HCT116 (cell line): ENCODE measurements at regions not wholly inside any gene's neighbourhood (a gene's known extent, or its start where the extent isn't known, plus 50 kb on each side); places are given as distances from the start of the nearest gene placed in this dataset.

Experiments
- ATAC-seq: fragments of 200-7000 bp; cut with Tn5 transposase; 2 replicates; pipeline ENCODE4 v1.9.1; 2020; ENCODE audit warnings: mild to moderate bottlenecking, moderate library complexity
- BruUV-seq: library from RNA; stranded (reverse); fragments of 400-500 nt; replicated peaks from 2 replicates; lab custom pipeline; 2021; lab: Mats Ljungman, UMichigan
- CTCF ChIA-PET: fragments of 300-600 bp; sonication (Branson Sonifier 250); formaldehyde crosslinking; loops from one replicate; lab custom pipeline; 2021; ENCODE audit warnings: antibody characterized with exemption; lab: Charles Lee
- POLR2A ChIA-PET: fragments of 300-600, 350-600 bp; sonication (Branson Sonifier 250); formaldehyde crosslinking; loops from one replicate; lab custom pipeline; 2021; ENCODE audit warnings: antibody characterized with exemption; lab: Charles Lee
- RAD21 ChIA-PET, 2 experiments: fragments of 300-600 bp; sonication (Branson Sonifier 250); formaldehyde crosslinking; loops; one replicate each; lab custom pipeline; 2023; ENCODE audit warnings: low total read pairs in 2 of 2; ENCODE audit not compliant: uncharacterized antibody in 2 of 2, unreplicated experiment in 2 of 2, low non-redundant PET in 1 of 2; lab: Charles Lee
- DNase-seq: peaks from one replicate; pipeline ENCODE4 v3.0.0-alpha.2; 2010; ENCODE audit warnings: low read depth, low spot score
- H2AFZ ChIP-seq: fragments of 200-600 bp; shearing (Covaris generic), sonication (generic); 2 replicates; pipeline ENCODE4 v1.6.1; 2017; ENCODE audit warnings: low read depth, mixed run types, mixed read lengths, antibody characterized with exemption, low read length; ENCODE audit not compliant: poor library complexity, severe bottlenecking
- H3K27ac ChIP-seq: 2 replicates; pipeline ENCODE4 v1.5.1; 2012; ENCODE audit warnings: low read depth, low read length
- H3K27me3 ChIP-seq: fragments of 200-600 bp; sonication (generic); 2 replicates; pipeline ENCODE4 v1.6.1; 2016; ENCODE audit warnings: mixed run types, low read length, mixed read lengths; ENCODE audit not compliant: insufficient read depth
- H3K36me3 ChIP-seq, 2 experiments: fragments of 200-500 bp in 1 of 2; fragments of 200-600 bp in 1 of 2; sonication (Bioruptor generic) in 1 of 2; sonication (generic) in 1 of 2; 2 replicates each; pipeline versions ENCODE4 v1.5.1 to v1.6.1; 2014 to 2016; ENCODE audit warnings: low read length in 2 of 2, inconsistent platforms in 1 of 2, mixed read lengths in 1 of 2, mixed run types in 1 of 2; ENCODE audit not compliant: insufficient read depth in 2 of 2, control insufficient read depth in 1 of 2
- H3K4me1 ChIP-seq, 2 experiments: fragments of 200-600 bp in 1 of 2; sonication (generic) in 1 of 2; 2 replicates each; pipeline versions ENCODE4 v1.5.1 to v1.6.1; 2012 to 2017; ENCODE audit warnings: low read length in 2 of 2, inconsistent platforms in 1 of 2, mild to moderate bottlenecking in 1 of 2, mixed read lengths in 1 of 2, mixed run types in 1 of 2, moderate library complexity in 1 of 2; ENCODE audit not compliant: insufficient read depth in 2 of 2, control insufficient read depth in 1 of 2
- H3K4me2 ChIP-seq: fragments of 200-600 bp; sonication (generic); 2 replicates; pipeline ENCODE4 v1.6.1; 2017; ENCODE audit warnings: mixed run types, low read length, mixed read lengths
- H3K4me3 ChIP-seq, 2 experiments: fragments of 200-600 bp in 1 of 2; sonication (generic) in 1 of 2; replicated peaks in 1 of 2; 2 replicates each; pipeline ENCODE4 v1.5.1; 2011 to 2016; ENCODE audit warnings: low read length in 2 of 2, control low read depth in 1 of 2, low read depth in 1 of 2, mild to moderate bottlenecking in 1 of 2, mixed read lengths in 1 of 2, mixed run types in 1 of 2
- H3K79me2 ChIP-seq: fragments of 200-600 bp; sonication (generic); 2 replicates; pipeline ENCODE4 v1.6.1; 2017; ENCODE audit warnings: mild to moderate bottlenecking, mixed run types, low read length, moderate library complexity, mixed read lengths; ENCODE audit not compliant: insufficient read depth
- H3K9ac ChIP-seq: fragments of 200-600 bp; sonication (generic); 2 replicates; pipeline ENCODE4 v1.6.1; 2016; ENCODE audit warnings: low read length, mixed read lengths
- H3K9me2 ChIP-seq: fragments of 200-600 bp; sonication (generic), shearing (Covaris generic); 2 replicates; pipeline ENCODE4 v1.6.1; 2017; ENCODE audit warnings: mixed run types, mild to moderate bottlenecking, moderate library complexity; ENCODE audit not compliant: insufficient read depth
- H3K9me3 ChIP-seq, 2 experiments: fragments of 200-500 bp in 1 of 2; fragments of 200-600 bp in 1 of 2; sonication (Bioruptor generic) in 1 of 2; sonication (generic) in 1 of 2; 2 replicates each; pipeline ENCODE4 v1.6.1; 2014 to 2017; ENCODE audit warnings: low read length in 2 of 2, mixed read lengths in 2 of 2, inconsistent platforms in 1 of 2, low read depth in 1 of 2, mild to moderate bottlenecking in 1 of 2, mixed run types in 1 of 2, moderate library complexity in 1 of 2; ENCODE audit not compliant: control insufficient read depth in 1 of 2, insufficient read depth in 1 of 2
- H4K20me1 ChIP-seq: fragments of 200-600 bp; sonication (generic), shearing (Covaris generic); 2 replicates; pipeline ENCODE4 v1.6.1; 2017; ENCODE audit warnings: mixed run types, mild to moderate bottlenecking, moderate library complexity; ENCODE audit not compliant: insufficient read depth
- ATF3 ChIP-seq: IDR thresholded peaks from 2 replicates; pipeline ENCODE4 v1.6.1; 2012
- CEBPB ChIP-seq: IDR thresholded peaks from 2 replicates; pipeline ENCODE4 v1.6.1; 2012; ENCODE audit warnings: low read depth
- CTCF ChIP-seq, 3 experiments: fragments of 200-600 bp in 1 of 3; sonication (generic) in 1 of 3; IDR thresholded peaks in 2 of 3; conservative IDR thresholded peaks in 1 of 3; 2 replicates each; pipeline ENCODE4 v1.5.1; 2012 to 2017; ENCODE audit warnings: low read depth in 2 of 3, low read length in 2 of 3, antibody characterized with exemption in 1 of 3, borderline replicate concordance in 1 of 3, control low read depth in 1 of 3, mild to moderate bottlenecking in 1 of 3, mixed read lengths in 1 of 3, mixed run types in 1 of 3, moderate library complexity in 1 of 3; ENCODE audit not compliant: insufficient read depth in 1 of 3
- EGR1 ChIP-seq: IDR thresholded peaks from 2 replicates; pipeline ENCODE4 v1.6.1; 2012; ENCODE audit warnings: low read depth
- ELF1 ChIP-seq: IDR thresholded peaks from 2 replicates; pipeline ENCODE4 v1.6.1; 2012; ENCODE audit warnings: low read depth, borderline replicate concordance
- EZH2phosphoT487 ChIP-seq: fragments of 200-600 bp; IDR thresholded peaks from 2 replicates; pipeline ENCODE4 v1.6.1; 2018; ENCODE audit warnings: antibody characterized with exemption, borderline replicate concordance
- FOSL1 ChIP-seq: IDR thresholded peaks from 2 replicates; pipeline ENCODE4 v1.6.1; 2012; ENCODE audit warnings: low read depth
- JUND ChIP-seq: IDR thresholded peaks from 2 replicates; pipeline ENCODE4 v1.6.1; 2012
- POLR2A ChIP-seq: IDR thresholded peaks from 2 replicates; pipeline ENCODE4 v1.7.0; 2011; ENCODE audit warnings: borderline replicate concordance; ENCODE audit not compliant: insufficient read depth, insufficient read length; ENCODE audit errors: extremely low read depth
- POLR2AphosphoS5 ChIP-seq: IDR thresholded peaks from 2 replicates; pipeline ENCODE4 v1.6.1; 2011; ENCODE audit warnings: mild to moderate bottlenecking, low read depth, low read length, moderate library complexity
- RAD21 ChIP-seq: IDR thresholded peaks from 2 replicates; pipeline ENCODE4 v1.6.1; 2012; ENCODE audit warnings: low read depth, mild to moderate bottlenecking
- SIN3A ChIP-seq: IDR thresholded peaks from 2 replicates; pipeline ENCODE4 v1.6.1; 2012; ENCODE audit warnings: low read depth
- SRF ChIP-seq: IDR thresholded peaks from 2 replicates; pipeline ENCODE4 v1.6.1; 2012; ENCODE audit warnings: low read depth
- YY1 ChIP-seq: IDR thresholded peaks from 2 replicates; pipeline ENCODE4 v1.6.1; 2011; ENCODE audit warnings: low read length, low read depth, moderate library complexity, mild to moderate bottlenecking; ENCODE audit not compliant: insufficient replicate concordance; ENCODE audit errors: extremely low read depth
- ZBTB33 ChIP-seq: IDR thresholded peaks from 2 replicates; pipeline ENCODE4 v1.6.1; 2011; ENCODE audit warnings: mild to moderate bottlenecking, low read length, moderate library complexity; ENCODE audit not compliant: insufficient replicate concordance; ENCODE audit errors: extremely low read depth
- ZFX ChIP-seq: fragments of 450-650 bp; IDR thresholded peaks from 2 replicates; pipeline ENCODE4 v1.6.1; 2017
- ZNF274 ChIP-seq: fragments of 200-500 bp; sonication (Bioruptor generic); IDR thresholded peaks from 2 replicates; pipeline ENCODE4 v1.6.1; 2014; ENCODE audit warnings: mild to moderate bottlenecking, low read depth, low read length, inconsistent platforms
- intact Hi-C: fragments of 100-400 bp; cut with micrococcal nuclease; formaldehyde crosslinking; loops from 2 replicates; pipeline ENCODE4 v1.10.0; 2022

GRCh38 chr2:129458436-129458835 is 521.0 kb upstream of the RAB6C start:
- Histone ChIP-seq H3K9me2 (no peaks in the 10 kb centered on the region), H3K36me3 (no peaks in the 10 kb centered on the region), H3K4me3 (no peak overlapping the region), H4K20me1 (no peaks in the 10 kb centered on the region), H3K27ac (no peak overlapping the region), H3K9ac (no peak overlapping the region), H3K4me1 (no peaks in the 10 kb centered on the region), H3K4me2 (no peak overlapping the region), H3K27me3 (peaks cover 30% of the 10 kb centered on the region), H3K79me2 (no peaks in the 10 kb centered on the region), H3K9me3 (no peaks in the 10 kb centered on the region), H2AFZ (no peak overlapping the region)
- no peak for ATAC-seq
- POLR2A ChIA-PET = no interaction called here
- CTCF ChIA-PET = no interaction called here
- RAD21 ChIA-PET = no interaction called here
- intact Hi-C loops = no loop called here
- no peak for TF ChIP-seq ATF3
- TF ChIP-seq SIN3A = no peak
- TF ChIP-seq EGR1 = no peak
- no peak for TF ChIP-seq YY1
- TF ChIP-seq FOSL1 = no peak
- no peak for DNase-seq
- BruUV-seq = no TSS peak

GRCh38 chr2:129459200-129459876 is 520.1 kb upstream of the RAB6C start:
- no TSS peak for BruUV-seq
- CTCF ChIA-PET = no interaction called here
- Histone ChIP-seq H4K20me1 (no peaks in the 10 kb centered on the region), H3K4me3 (no peak overlapping the region), H3K9ac (no peak overlapping the region), H3K9me3 (no peaks in the 10 kb centered on the region), H3K36me3 (no peaks in the 10 kb centered on the region), H3K4me1 (no peaks in the 10 kb centered on the region), H3K4me2 (no peak overlapping the region), H3K27me3 (peaks cover 25% of the 10 kb centered on the region), H3K9me2 (no peaks in the 10 kb centered on the region), H3K27ac (no peak overlapping the region), H2AFZ (no peak overlapping the region), H3K79me2 (no peaks in the 10 kb centered on the region)
- ATAC-seq (no peak), DNase-seq (no peak)
- RAD21 ChIA-PET = no interaction called here
- POLR2A ChIA-PET = no interaction called here
- TF ChIP-seq JUND (no peak), ZBTB33 (no peak), SIN3A (no peak), YY1 (no peak), SRF (no peak), RAD21 (no peak), EGR1 (no peak), POLR2AphosphoS5 (no peak), CEBPB (no peak), ELF1 (no peak), CTCF (IDR thresholded peaks at IDR 0.05 in 2 of 3, conservative IDR thresholded peaks at IDR 0.05 in 1 of 3; ENCODE audit: borderline replicate concordance in 1 of 3, insufficient read depth in 1 of 3, low read depth in 2 of 3, low read length in 2 of 3) (no peak), POLR2A (no peak), ZFX (no peak), ZNF274 (no peak), EZH2phosphoT487 (no peak)
- intact Hi-C loops = no loop called here
